ENCODE measurements at regions not wholly inside any gene's neighbourhood (a gene's known extent, or its start where the extent isn't known, plus 50 kb on each side); places are given as distances from the start of the nearest gene placed in this dataset.
"Not testable (repeated sequence)": the region's sequence is repeated elsewhere in the genome, so short reads cannot be mapped to it uniquely, and the experiment has no call there.

DNA sequence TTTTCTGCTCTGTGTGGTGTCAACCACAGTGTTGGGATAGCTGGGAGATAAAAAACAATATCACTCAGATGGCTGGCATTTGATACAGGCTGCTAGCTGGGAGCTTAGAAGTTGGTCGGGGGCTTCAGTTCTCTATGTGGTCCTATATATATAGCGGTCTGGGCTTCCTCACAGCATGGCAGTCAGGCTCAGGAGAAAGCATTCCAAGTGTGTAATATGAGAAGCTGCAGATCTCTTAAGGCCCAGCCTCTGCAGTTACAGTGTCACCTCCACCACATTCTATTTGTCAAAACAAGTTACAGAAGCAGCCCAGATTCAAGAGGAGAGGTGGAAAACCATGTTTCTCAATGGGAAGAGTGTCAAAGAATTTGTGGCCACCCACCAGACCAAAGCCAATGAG is 108.1 kb upstream of the NIPBL start:
- no peak for DNase-seq (ENCODE audit: low read depth)
- H3K4me3 ChIP-seq (replicated peaks; ENCODE audit: low read depth, low read length) = no peak overlapping the region
- TF ChIP-seq, protein P1, sequence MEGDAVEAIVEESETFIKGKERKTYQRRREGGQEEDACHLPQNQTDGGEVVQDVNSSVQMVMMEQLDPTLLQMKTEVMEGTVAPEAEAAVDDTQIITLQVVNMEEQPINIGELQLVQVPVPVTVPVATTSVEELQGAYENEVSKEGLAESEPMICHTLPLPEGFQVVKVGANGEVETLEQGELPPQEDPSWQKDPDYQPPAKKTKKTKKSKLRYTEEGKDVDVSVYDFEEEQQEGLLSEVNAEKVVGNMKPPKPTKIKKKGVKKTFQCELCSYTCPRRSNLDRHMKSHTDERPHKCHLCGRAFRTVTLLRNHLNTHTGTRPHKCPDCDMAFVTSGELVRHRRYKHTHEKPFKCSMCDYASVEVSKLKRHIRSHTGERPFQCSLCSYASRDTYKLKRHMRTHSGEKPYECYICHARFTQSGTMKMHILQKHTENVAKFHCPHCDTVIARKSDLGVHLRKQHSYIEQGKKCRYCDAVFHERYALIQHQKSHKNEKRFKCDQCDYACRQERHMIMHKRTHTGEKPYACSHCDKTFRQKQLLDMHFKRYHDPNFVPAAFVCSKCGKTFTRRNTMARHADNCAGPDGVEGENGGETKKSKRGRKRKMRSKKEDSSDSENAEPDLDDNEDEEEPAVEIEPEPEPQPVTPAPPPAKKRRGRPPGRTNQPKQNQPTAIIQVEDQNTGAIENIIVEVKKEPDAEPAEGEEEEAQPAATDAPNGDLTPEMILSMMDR (IDR thresholded peaks at IDR 0.05; ENCODE audit: low read length, missing control alignments) = no peak

DNA sequence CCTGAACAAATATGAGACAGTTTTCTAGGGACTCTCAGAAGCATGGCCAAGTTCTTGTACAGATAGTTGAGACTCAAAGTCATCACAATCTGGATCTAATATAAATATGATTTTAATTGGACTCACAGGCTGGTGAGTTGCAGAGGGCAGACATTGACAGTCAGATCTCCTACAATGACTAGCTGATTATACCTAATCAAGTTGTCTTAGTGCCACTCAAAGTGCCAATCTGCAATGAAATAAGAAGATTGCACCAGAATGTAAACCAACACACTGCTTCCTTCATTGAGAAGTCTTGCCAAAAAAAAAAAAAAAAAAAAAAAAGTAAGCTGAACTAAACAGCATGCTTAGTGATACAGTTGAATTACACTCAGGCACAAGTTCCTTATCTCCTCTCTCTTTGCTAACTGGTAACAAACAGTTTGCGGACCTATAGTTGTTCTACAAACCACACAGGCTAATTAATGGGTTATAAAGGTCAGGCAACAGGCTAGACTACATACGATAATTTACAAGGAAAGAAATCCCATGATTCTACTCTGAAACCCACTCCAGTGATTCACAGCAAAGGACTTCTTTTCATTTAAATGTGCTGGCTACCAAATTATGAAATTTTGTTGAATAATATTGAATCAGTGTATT is 107.3 kb upstream of the NIPBL start:
- DNase-seq (ENCODE audit: low read depth) = no peak
- no peak overlapping the region for H3K4me3 ChIP-seq (replicated peaks; ENCODE audit: low read depth, low read length)
- TF ChIP-seq, protein P1 (IDR thresholded peaks at IDR 0.05; ENCODE audit: low read length, missing control alignments) = no peak

DNA sequence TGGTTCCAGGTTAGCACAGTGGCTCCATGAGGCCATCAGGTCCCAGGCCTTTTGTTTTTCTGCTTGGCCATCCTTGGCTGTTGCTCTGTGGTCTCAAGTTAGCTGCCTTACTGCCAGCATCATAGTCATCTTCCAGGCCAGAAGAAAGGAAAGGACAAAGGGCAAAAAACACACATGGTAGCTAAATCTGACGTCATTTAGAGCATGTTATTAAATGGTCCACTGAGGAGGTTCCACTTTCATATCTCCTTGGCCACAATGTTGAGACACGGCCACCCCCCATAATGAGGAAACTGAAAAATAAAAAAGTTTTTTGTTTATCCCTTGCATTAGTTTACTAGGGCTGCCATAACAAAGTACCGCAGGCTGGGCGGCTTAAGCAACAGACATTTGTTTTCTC is 106.4 kb upstream of the NIPBL start:
- no peak overlapping the region for H3K4me3 ChIP-seq (replicated peaks; ENCODE audit: low read depth, low read length)
- TF ChIP-seq, protein P1 (IDR thresholded peaks at IDR 0.05; ENCODE audit: low read length, missing control alignments) = no peak

DNA sequence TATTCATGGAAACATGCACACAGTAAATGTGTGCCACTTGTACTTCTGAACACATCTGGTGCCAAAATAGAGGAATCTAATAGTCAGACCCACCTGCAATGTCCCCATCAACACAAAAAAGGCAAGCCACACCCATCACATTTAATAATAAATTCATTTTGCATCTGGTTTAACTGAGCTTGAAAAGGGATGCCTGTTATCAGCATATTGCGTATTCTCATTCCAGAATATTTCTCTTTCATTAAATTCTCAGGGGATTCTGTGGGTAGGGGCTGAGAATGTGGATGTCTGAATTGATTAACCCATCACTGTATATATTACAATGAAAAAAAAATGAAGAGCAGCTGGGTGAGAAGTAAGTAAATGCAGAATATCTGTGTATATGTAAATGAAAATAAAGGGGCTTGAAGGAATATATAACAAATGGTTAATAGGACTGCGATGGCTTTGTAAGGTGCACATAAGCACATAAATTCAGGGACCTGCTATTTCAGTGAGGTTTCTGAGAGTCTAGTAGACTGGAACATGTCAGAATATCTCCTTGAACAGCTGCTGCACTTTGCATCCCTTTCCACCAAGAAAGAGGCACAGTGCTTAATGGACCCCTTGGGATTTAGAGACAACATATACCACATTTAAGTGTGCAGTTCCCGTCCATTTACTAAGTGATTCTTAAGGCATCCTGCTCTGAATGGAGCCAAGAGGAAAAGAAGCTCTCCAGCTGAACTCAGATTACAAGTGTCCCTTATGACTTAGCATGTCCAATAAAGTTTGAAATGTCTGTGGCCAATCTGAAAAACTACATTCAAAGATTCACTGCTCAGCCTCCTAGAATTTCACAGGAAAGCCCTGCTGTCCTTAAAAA is 104.1 kb upstream of the NIPBL start:
- no peak for DNase-seq (ENCODE audit: low read depth)
- no peak overlapping the region for H3K4me3 ChIP-seq (replicated peaks; ENCODE audit: low read depth, low read length)
- TF ChIP-seq, protein P1 (IDR thresholded peaks at IDR 0.05; ENCODE audit: low read length, missing control alignments) = no peak

More for the DNA sequence above, 106.4 kb upstream of the NIPBL start:
- no peak for DNase-seq (ENCODE audit: low read depth)

DNA sequence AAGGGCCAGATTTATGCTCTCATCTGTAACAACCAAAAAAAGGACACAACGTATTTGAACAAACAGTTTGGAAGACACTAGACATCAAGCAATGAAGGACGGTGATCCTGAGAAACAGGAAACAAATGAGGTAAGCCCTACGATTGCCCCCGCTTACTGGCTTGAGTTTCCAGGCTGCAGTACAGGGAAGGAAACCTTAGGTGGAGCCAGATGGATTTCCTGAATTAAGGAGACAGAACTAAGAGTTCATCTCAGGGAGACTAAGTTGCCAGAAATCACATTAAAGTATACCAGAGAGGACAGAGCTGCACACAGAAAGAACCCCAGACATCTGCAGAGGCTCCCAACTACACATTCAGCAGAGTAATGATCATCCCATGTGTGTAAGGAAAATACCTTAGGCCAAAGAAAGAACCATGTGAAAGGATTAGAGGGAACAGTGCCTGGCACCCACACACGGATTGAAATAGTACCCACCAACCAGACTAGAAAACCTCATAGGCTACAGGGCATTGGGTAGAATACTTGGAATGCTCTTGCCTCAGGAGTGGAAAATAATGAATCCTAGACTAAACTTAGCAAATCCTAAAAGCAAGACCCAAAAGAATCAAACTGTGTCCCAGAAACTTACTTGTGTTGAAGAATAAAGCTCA is 99.3 kb upstream of the NIPBL start:
- H3K4me3 ChIP-seq (replicated peaks; ENCODE audit: low read depth, low read length) = no peak overlapping the region

DNA sequence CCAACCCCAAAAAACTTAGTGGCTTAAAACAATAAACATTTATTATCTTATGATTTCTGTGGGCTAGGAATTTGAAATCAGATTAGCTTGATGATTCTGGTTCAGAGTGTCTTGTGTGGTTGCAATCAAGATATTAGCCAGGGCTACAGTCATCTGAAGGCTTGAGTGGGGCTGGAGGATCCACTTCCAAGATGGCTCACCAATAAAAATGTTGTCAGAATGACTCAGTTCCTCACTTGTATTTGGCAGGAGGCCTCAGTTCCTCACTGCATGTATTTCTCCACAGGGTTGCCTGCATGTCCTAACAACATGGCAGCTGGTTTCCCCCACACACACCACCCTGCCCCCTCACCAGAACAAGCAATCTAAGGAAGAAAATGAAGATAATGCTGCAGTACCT is 98.2 kb upstream of the NIPBL start:
- no peak overlapping the region for H3K4me3 ChIP-seq (replicated peaks; ENCODE audit: low read depth, low read length)
- TF ChIP-seq, protein P1 (IDR thresholded peaks at IDR 0.05; ENCODE audit: low read length, missing control alignments) = no peak
- no peak for DNase-seq (ENCODE audit: low read depth)

More for the DNA sequence above, 99.3 kb upstream of the NIPBL start:
- peak; percentile 53 for DNase-seq (ENCODE audit: low read depth)
- TF ChIP-seq, protein P1 (IDR thresholded peaks at IDR 0.05; ENCODE audit: low read length, missing control alignments) = peak; percentile 55

DNA sequence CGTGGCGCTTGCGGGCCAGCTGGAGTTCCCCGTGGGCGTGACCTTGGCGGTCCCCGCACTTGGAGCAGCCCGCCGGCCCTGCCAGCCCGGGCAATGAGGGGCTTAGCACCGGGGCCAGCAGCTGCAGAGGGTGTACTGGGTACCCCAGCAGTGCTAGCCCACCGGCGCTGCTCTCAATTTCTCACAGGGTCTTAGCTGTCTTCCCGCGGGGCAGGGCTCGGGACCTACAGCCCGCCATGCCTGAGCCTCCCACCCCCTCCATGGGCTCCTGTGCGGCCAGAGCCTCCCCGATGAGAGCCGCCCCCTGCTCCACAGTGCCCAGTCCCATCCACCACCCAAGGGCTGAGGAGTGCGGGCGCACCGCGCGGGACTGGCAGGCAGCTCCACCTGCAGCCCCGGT is 94.0 kb upstream of the NIPBL start:
- not testable (repeated sequence) for DNase-seq (ENCODE audit: low read depth); H3K4me3 ChIP-seq (replicated peaks; ENCODE audit: low read depth, low read length)

Data from fibroblast of pulmonary artery (primary cell).